Body of pancreas (tissue), 4 donors: ENCODE measurements at regions not wholly inside any gene's neighbourhood (a gene's known extent, or its start where the extent isn't known, plus 50 kb on each side); places are given as distances from the start of the nearest gene placed in this dataset.

ENCODE experiments used
- POLR2A ChIP-seq, 3 donors: fragments of 450-650 bp; IDR thresholded peaks; one replicate each; pipeline ENCODE4 v1.6.1; 2016; ENCODE audit warnings: antibody characterized with exemption in 3 of 3, mild to moderate bottlenecking in 2 of 3
- TF ChIP-seq, protein P1 (sequence below), 7 experiments: fragments of 450-650 bp in 4 of 7; fragments of 200-600 bp in 3 of 7; sonication (generic) in 3 of 7; IDR thresholded peaks; one replicate each; pipeline ENCODE4 v1.5.1; 2016 to 2019; ENCODE audit warnings: antibody characterized with exemption in 7 of 7

DNA sequence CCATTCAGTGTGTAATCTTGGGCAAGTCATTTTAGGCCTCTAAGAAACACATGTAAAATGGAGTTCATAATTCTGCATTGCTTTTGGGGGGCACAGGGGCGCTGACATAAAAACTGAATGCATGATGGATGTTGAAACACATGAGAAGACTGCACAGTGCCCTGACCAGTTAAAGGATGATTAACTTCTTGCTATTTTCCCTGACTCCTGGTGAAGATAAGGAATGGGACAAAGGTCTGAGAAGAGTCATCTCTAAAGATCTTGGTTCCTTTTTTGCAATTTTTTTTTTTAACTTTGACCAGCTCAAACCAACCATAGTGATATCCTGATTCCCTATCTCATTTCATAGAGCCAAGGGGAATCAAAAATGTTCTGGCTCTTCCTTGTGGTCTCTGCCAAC is 134.9 kb upstream of the TENM4 start:
- TF ChIP-seq, protein P1, sequence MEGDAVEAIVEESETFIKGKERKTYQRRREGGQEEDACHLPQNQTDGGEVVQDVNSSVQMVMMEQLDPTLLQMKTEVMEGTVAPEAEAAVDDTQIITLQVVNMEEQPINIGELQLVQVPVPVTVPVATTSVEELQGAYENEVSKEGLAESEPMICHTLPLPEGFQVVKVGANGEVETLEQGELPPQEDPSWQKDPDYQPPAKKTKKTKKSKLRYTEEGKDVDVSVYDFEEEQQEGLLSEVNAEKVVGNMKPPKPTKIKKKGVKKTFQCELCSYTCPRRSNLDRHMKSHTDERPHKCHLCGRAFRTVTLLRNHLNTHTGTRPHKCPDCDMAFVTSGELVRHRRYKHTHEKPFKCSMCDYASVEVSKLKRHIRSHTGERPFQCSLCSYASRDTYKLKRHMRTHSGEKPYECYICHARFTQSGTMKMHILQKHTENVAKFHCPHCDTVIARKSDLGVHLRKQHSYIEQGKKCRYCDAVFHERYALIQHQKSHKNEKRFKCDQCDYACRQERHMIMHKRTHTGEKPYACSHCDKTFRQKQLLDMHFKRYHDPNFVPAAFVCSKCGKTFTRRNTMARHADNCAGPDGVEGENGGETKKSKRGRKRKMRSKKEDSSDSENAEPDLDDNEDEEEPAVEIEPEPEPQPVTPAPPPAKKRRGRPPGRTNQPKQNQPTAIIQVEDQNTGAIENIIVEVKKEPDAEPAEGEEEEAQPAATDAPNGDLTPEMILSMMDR (IDR thresholded peaks at IDR 0.05) = no peak
- no peak for TF ChIP-seq POLR2A (IDR thresholded peaks at IDR 0.05)
